ENCODE measurements at regions not wholly inside any gene's neighbourhood (a gene's known extent, or its start where the extent isn't known, plus 50 kb on each side); places are given as distances from the start of the nearest gene placed in this dataset.

- no peak overlapping the region for H3K27ac ChIP-seq (ENCODE audit: low read depth, low read length)
- H4K12ac ChIP-seq (ENCODE audit: low read depth, low read length): no peak overlapping the region
- no peak overlapping the region for H2AK5ac ChIP-seq (ENCODE audit: low read length)
- no peak overlapping the region for H3K4me2 ChIP-seq (ENCODE audit: low read length)
- peak; percentile 12 to 34 for DNase-seq
- no peak overlapping the region for H3K18ac ChIP-seq (ENCODE audit: low read length)
- no peaks in the 10 kb centered on the region for H3K79me1 ChIP-seq (ENCODE audit: low read length)
- H3K9ac ChIP-seq (ENCODE audit: low read length): no peak overlapping the region
- no peak overlapping the region for H2BK12ac ChIP-seq (ENCODE audit: low read length)
- no peak overlapping the region for H3K4me3 ChIP-seq (ENCODE audit: low read depth, low read length)
- no peak overlapping the region for H2AFZ ChIP-seq (ENCODE audit: insufficient read depth, low read length, poor library complexity)
- no peaks in the 10 kb centered on the region for H3K27me3 ChIP-seq (ENCODE audit: insufficient read depth, low read length)
- no peak overlapping the region for H3K23ac ChIP-seq (ENCODE audit: low read length)
- H3K4me1 ChIP-seq (ENCODE audit: control insufficient read depth in 1 of 2, insufficient read depth in 2 of 2, low read length in 2 of 2): no peaks in the 10 kb centered on the region
- H2BK120ac ChIP-seq (ENCODE audit: insufficient read depth, low read length, poor library complexity): no peak overlapping the region
- H3K79me2 ChIP-seq (ENCODE audit: control insufficient read depth, insufficient read depth, low read length, poor library complexity): no peaks in the 10 kb centered on the region
- no peaks in the 10 kb centered on the region for H3K9me3 ChIP-seq (ENCODE audit: insufficient read depth, low read depth, low read length)
- H2BK5ac ChIP-seq (ENCODE audit: low read depth, low read length, poor library complexity): no peak overlapping the region
- no peaks in the 10 kb centered on the region for H3K36me3 ChIP-seq (ENCODE audit: control insufficient read depth in 1 of 2, insufficient read depth in 2 of 2, low read length in 2 of 2)
- H3K14ac ChIP-seq (ENCODE audit: low read length): no peak overlapping the region
- no peak overlapping the region for H3K4ac ChIP-seq (ENCODE audit: low read depth, low read length)
- H4K8ac ChIP-seq (ENCODE audit: low read depth, low read length): no peak overlapping the region
- WGBS (ENCODE audit: extremely low coverage, insufficient coverage, insufficient read length): no CpG with 5 or more reads among the region's 4 CpGs
- H4K91ac ChIP-seq (ENCODE audit: low read depth, low read length): no peak overlapping the region
Measured at GRCh38 chr17:12301551-12301950, 280.9 kb downstream of the MAP2K4 start.

DNA sequence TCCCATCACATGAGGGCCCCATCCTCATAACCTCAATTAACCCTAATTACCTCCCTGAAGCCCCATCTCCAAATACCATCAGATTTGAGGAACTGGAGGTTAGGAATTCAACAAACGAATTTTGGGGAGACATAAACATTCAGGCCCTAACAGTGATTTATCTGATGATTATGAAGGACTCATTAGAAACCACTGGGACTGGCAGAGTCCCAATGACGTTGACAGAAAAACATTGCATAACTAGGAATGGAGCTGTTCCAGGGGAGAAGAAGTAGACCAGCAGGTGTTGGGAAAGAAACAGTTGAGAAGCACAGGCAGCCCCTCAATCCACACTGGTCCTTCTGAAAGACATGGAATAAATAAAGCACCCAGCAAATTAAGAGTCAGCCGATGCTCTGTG, 282.0 kb downstream of the MAP2K4 start:
- no peaks in the 10 kb centered on the region for H3K9me3 ChIP-seq (ENCODE audit: insufficient read depth, low read depth, low read length)
- no peak overlapping the region for H3K4ac ChIP-seq (ENCODE audit: low read depth, low read length)
- H4K8ac ChIP-seq (ENCODE audit: low read depth, low read length): no peak overlapping the region
- no peak overlapping the region for H3K18ac ChIP-seq (ENCODE audit: low read length)
- no peak overlapping the region for H3K4me2 ChIP-seq (ENCODE audit: low read length)
- WGBS (ENCODE audit: extremely low coverage, insufficient coverage, insufficient read length): no CpG with 5 or more reads among the region's 3 CpGs
- no peaks in the 10 kb centered on the region for H3K36me3 ChIP-seq (ENCODE audit: control insufficient read depth in 1 of 2, insufficient read depth in 2 of 2, low read length in 2 of 2)
- H3K9ac ChIP-seq (ENCODE audit: low read length): no peak overlapping the region
- no peak overlapping the region for H4K91ac ChIP-seq (ENCODE audit: low read depth, low read length)
- H3K23ac ChIP-seq (ENCODE audit: low read length): no peak overlapping the region
- no peak for DNase-seq
- H3K4me3 ChIP-seq (ENCODE audit: low read depth, low read length): no peak overlapping the region
- no peaks in the 10 kb centered on the region for H3K4me1 ChIP-seq (ENCODE audit: control insufficient read depth in 1 of 2, insufficient read depth in 2 of 2, low read length in 2 of 2)
- H3K27ac ChIP-seq (ENCODE audit: low read depth, low read length): no peak overlapping the region
- no peak overlapping the region for H4K12ac ChIP-seq (ENCODE audit: low read depth, low read length)
- H2AFZ ChIP-seq (ENCODE audit: insufficient read depth, low read length, poor library complexity): no peak overlapping the region
- no peaks in the 10 kb centered on the region for H3K27me3 ChIP-seq (ENCODE audit: insufficient read depth, low read length)
- no peaks in the 10 kb centered on the region for H3K79me1 ChIP-seq (ENCODE audit: low read length)
- H3K14ac ChIP-seq (ENCODE audit: low read length): no peak overlapping the region
- H3K79me2 ChIP-seq (ENCODE audit: control insufficient read depth, insufficient read depth, low read length, poor library complexity): no peaks in the 10 kb centered on the region
- no peak overlapping the region for H2BK12ac ChIP-seq (ENCODE audit: low read length)
- H2AK5ac ChIP-seq (ENCODE audit: low read length): no peak overlapping the region
- H2BK5ac ChIP-seq (ENCODE audit: low read depth, low read length, poor library complexity): no peak overlapping the region
- H2BK120ac ChIP-seq (ENCODE audit: insufficient read depth, low read length, poor library complexity): no peak overlapping the region

DNA sequence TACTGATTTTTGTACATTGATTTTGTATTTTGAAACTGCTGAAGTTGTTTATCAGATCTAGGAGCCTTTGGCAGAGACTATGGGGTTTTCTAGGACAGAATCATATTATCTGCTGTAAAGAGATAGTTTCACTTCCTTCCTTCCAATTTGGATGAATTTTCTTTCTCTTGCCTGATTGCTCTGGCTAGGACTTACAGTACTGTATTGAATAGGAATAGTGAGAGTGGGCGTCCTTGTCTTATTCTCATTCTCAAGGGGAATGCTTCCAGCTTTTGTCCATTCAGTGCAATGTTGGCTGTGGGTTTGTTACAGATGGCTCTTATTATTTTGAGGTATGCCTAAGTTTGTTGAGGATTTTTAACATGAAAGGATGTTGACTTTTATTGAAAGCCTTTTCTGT, 290.1 kb downstream of the MAP2K4 start:
- WGBS (ENCODE audit: extremely low coverage, insufficient coverage, insufficient read length): no CpG with 5 or more reads among the region's 1 CpG
- no peak overlapping the region for H4K8ac ChIP-seq (ENCODE audit: low read depth, low read length)
- H2BK120ac ChIP-seq (ENCODE audit: insufficient read depth, low read length, poor library complexity): no peak overlapping the region
- H2AFZ ChIP-seq (ENCODE audit: insufficient read depth, low read length, poor library complexity): no peak overlapping the region
- no peak for DNase-seq
- no peak overlapping the region for H2AK5ac ChIP-seq (ENCODE audit: low read length)
- no peak overlapping the region for H3K27ac ChIP-seq (ENCODE audit: low read depth, low read length)
- H3K9me3 ChIP-seq (ENCODE audit: insufficient read depth, low read depth, low read length): peaks cover 4% of the 10 kb centered on the region
- H3K36me3 ChIP-seq (ENCODE audit: control insufficient read depth in 1 of 2, insufficient read depth in 2 of 2, low read length in 2 of 2): no peaks in the 10 kb centered on the region
- no peaks in the 10 kb centered on the region for H3K79me1 ChIP-seq (ENCODE audit: low read length)
- no peak overlapping the region for H4K91ac ChIP-seq (ENCODE audit: low read depth, low read length)
- H3K27me3 ChIP-seq (ENCODE audit: insufficient read depth, low read length): no peaks in the 10 kb centered on the region
- H3K79me2 ChIP-seq (ENCODE audit: control insufficient read depth, insufficient read depth, low read length, poor library complexity): no peaks in the 10 kb centered on the region
- H3K4ac ChIP-seq (ENCODE audit: low read depth, low read length): no peak overlapping the region
- no peaks in the 10 kb centered on the region for H3K4me1 ChIP-seq (ENCODE audit: control insufficient read depth in 1 of 2, insufficient read depth in 2 of 2, low read length in 2 of 2)
- H3K14ac ChIP-seq (ENCODE audit: low read length): no peak overlapping the region
- no peak overlapping the region for H3K9ac ChIP-seq (ENCODE audit: low read length)
- H3K18ac ChIP-seq (ENCODE audit: low read length): no peak overlapping the region
- H4K12ac ChIP-seq (ENCODE audit: low read depth, low read length): no peak overlapping the region
- H3K4me3 ChIP-seq (ENCODE audit: low read depth, low read length): no peak overlapping the region
- no peak overlapping the region for H2BK12ac ChIP-seq (ENCODE audit: low read length)
- no peak overlapping the region for H3K4me2 ChIP-seq (ENCODE audit: low read length)
- no peak overlapping the region for H2BK5ac ChIP-seq (ENCODE audit: low read depth, low read length, poor library complexity)
- H3K23ac ChIP-seq (ENCODE audit: low read length): no peak overlapping the region

DNA sequence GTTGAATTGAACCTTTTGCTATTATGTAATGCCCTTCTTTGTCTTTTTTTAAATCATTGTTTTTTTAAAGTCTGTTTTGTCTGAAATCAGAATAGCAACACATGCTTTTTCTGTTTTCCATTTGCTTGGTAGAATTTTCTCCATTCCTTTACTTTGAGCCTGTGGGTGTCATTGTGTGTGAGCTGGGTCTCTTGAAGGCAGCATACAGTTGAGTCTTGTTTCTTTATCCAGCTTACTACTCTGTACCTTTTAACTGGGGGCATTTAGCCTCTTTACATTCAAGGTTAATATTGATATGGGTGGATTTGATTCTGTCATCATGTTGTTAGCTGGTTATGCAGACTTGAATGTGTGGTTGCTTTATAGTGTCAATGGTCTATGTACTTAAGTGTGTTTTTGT, 292.0 kb downstream of the MAP2K4 start:
- Histone ChIP-seq H2BK120ac (ENCODE audit: insufficient read depth, low read length, poor library complexity) (no peak overlapping the region), H3K27me3 (ENCODE audit: insufficient read depth, low read length) (no peaks in the 10 kb centered on the region), H3K79me1 (ENCODE audit: low read length) (no peaks in the 10 kb centered on the region), H2BK12ac (ENCODE audit: low read length) (no peak overlapping the region), H3K9me3 (ENCODE audit: insufficient read depth, low read depth, low read length) (peaks cover 4% of the 10 kb centered on the region), H3K27ac (ENCODE audit: low read depth, low read length) (no peak overlapping the region), H2AFZ (ENCODE audit: insufficient read depth, low read length, poor library complexity) (no peak overlapping the region), H2BK5ac (ENCODE audit: low read depth, low read length, poor library complexity) (no peak overlapping the region), H3K4me2 (ENCODE audit: low read length) (no peak overlapping the region), H4K91ac (ENCODE audit: low read depth, low read length) (no peak overlapping the region), H3K4me3 (ENCODE audit: low read depth, low read length) (no peak overlapping the region), H3K4me1 (ENCODE audit: control insufficient read depth in 1 of 2, insufficient read depth in 2 of 2, low read length in 2 of 2) (peaks cover 3 to 4% of the 10 kb centered on the region in 2 experiments), H3K23ac (ENCODE audit: low read length) (no peak overlapping the region), H3K14ac (ENCODE audit: low read length) (no peak overlapping the region), H3K18ac (ENCODE audit: low read length) (no peak overlapping the region), H4K12ac (ENCODE audit: low read depth, low read length) (no peak overlapping the region), H4K8ac (ENCODE audit: low read depth, low read length) (no peak overlapping the region), H3K9ac (ENCODE audit: low read length) (no peak overlapping the region), H2AK5ac (ENCODE audit: low read length) (no peak overlapping the region), H3K79me2 (ENCODE audit: control insufficient read depth, insufficient read depth, low read length, poor library complexity) (no peaks in the 10 kb centered on the region), H3K4ac (ENCODE audit: low read depth, low read length) (no peak overlapping the region), H3K36me3 (ENCODE audit: control insufficient read depth in 1 of 2, insufficient read depth in 2 of 2, low read length in 2 of 2) (no peaks in the 10 kb centered on the region)
- DNase-seq: no peak
